Small intestine (tissue), 7 donors: ENCODE measurements at regions not wholly inside any gene's neighbourhood (a gene's known extent, or its start where the extent isn't known, plus 50 kb on each side); places are given as distances from the start of the nearest gene placed in this dataset.

ENCODE experiments used
- DNase-seq, 2 donors: peaks; one replicate each; pipeline versions ENCODE4 v3.0.0 to v3.0.0-alpha.2; 2013
- FAIRE-seq: peaks from 2 replicates; lab custom pipeline; 2012; peaks lifted over from hg19 to GRCh38; lab: Jason Lieb, UNC
- H3K27ac ChIP-seq, 3 donors: one replicate each; pipeline ENCODE4 v1.5.1; 2013; ENCODE audit warnings: low read length in 2 of 3, mild to moderate bottlenecking in 2 of 3, control low read depth in 1 of 3, inconsistent platforms in 1 of 3, low read depth in 1 of 3, moderate library complexity in 1 of 3
- H3K27me3 ChIP-seq, 3 donors: one replicate each; pipeline ENCODE4 v1.6.1; 2013; ENCODE audit warnings: low read length in 3 of 3, inconsistent platforms in 1 of 3; ENCODE audit not compliant: control insufficient read depth in 3 of 3, insufficient read depth in 3 of 3
- H3K36me3 ChIP-seq, 3 donors: one replicate each; pipeline ENCODE4 v1.6.1; 2013; ENCODE audit warnings: low read length in 3 of 3, inconsistent platforms in 1 of 3, low read depth in 1 of 3, mild to moderate bottlenecking in 1 of 3, moderate library complexity in 1 of 3; ENCODE audit not compliant: control insufficient read depth in 3 of 3, insufficient read depth in 2 of 3
- H3K4me1 ChIP-seq, 3 donors: one replicate each; pipeline ENCODE4 v1.6.1; 2013; ENCODE audit warnings: low read length in 2 of 3, inconsistent platforms in 1 of 3, low read depth in 1 of 3, mild to moderate bottlenecking in 1 of 3, moderate library complexity in 1 of 3; ENCODE audit not compliant: control insufficient read depth in 3 of 3, insufficient read depth in 2 of 3
- H3K4me3 ChIP-seq, 3 donors: one replicate each; pipeline ENCODE4 v1.5.1; 2013; ENCODE audit warnings: low read length in 3 of 3, control low read depth in 1 of 3, inconsistent platforms in 1 of 3, low read depth in 1 of 3, mild to moderate bottlenecking in 1 of 3, moderate library complexity in 1 of 3
- H3K9me3 ChIP-seq, 2 donors: one replicate each; pipeline ENCODE4 v1.6.1; 2013; ENCODE audit warnings: low read depth in 1 of 2, low read length in 1 of 2; ENCODE audit not compliant: control insufficient read depth in 2 of 2, insufficient read depth in 1 of 2
- WGBS, 3 donors: extraction: QIAGEN DNeasy Blood & Tissue Kit; methylation state at CpG; one replicate each; pipeline ENCODE4 v1.1.7; 2013; 5-methylcytosine and 5-hydroxymethylcytosine counted together
- donor health status: healthy with polysubstance abuse.
- donor health status: control.
- donor health status: control.
- donor health status: Bipolar disorder and iron deficiency.
- donor health status: healthy.

DNA sequence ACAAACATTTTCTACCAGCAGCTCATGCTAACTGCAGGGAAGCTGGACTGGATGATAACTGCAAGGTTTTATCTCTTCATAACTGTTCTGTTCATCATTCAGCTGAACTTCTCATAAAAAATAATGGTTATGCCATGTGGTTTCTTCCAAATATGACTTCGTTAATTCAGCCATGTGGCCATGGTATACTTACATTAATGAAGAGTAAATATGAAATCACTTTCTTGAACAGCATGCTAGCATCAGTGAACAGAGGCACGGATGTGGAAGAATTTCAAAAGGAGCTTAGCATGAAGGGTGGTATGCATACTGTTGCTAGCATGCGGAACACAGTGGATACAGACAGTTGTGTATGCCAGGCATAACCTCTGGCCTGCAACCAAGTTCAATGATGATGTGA is 1417.0 kb upstream of the CDH8 start:
- no peaks in the 10 kb centered on the region for H3K9me3 ChIP-seq
- no peaks in the 10 kb centered on the region for H3K27me3 ChIP-seq
- DNase-seq (no peak), FAIRE-seq (no peak)
- 75 to 86% (median 78%) methylated on average over 3 of the region's 3 CpGs for WGBS, 3 donors
- H3K36me3 ChIP-seq = no peaks in the 10 kb centered on the region
- no peak overlapping the region for H3K4me3 ChIP-seq
- no peaks in the 10 kb centered on the region for H3K4me1 ChIP-seq
- no peak overlapping the region for H3K27ac ChIP-seq

DNA sequence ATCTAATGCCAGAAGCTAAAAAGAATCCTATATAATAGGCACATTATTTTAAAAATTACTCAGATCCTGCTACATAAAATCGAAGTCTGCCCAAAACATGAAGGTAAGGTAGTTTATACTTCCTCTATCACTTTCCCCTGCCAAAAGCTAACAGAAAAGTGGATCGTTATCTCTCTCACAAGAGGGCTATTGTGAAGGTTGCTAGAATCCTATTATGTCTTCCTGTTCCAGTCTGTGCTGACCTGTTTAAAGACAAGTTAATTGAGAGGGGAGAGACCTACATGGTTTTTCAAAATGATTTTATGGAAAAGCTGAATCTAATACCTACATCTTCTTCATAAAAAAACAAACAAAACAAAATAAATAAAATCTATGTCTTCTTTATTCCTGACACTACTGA is 1410.9 kb upstream of the CDH8 start:
- H3K27ac ChIP-seq = no peak overlapping the region
- no peak overlapping the region for H3K4me3 ChIP-seq
- DNase-seq (no peak), FAIRE-seq (no peak)
- no peaks in the 10 kb centered on the region for H3K27me3 ChIP-seq
- H3K36me3 ChIP-seq = no peaks in the 10 kb centered on the region
- WGBS, 3 donors = 16 to 31% (median 17%) methylated on average over 2 of the region's 2 CpGs
- H3K9me3 ChIP-seq = no peaks in the 10 kb centered on the region
- H3K4me1 ChIP-seq = no peaks in the 10 kb centered on the region

DNA sequence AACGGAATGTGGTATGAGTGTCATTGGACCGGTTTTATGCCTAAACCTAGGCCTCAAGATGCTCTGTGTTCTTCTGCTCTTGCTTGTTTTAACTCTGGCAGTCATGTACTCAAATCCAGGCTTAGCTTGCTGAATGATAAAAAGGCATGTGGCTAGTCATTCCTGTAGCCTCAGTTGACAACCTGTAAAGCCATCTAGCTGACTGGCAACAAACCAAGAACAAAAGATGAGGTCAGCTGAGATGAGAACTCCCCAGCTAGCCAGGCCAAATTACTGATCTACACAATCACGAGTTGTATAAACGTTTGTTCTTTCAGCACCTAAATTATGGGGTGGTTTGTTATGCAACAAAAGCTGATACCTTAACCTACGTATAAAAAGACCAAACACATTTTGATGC is 1406.0 kb upstream of the CDH8 start:
- no peak overlapping the region for H3K27ac ChIP-seq
- DNase-seq (no peak), FAIRE-seq (no peak)
- no peaks in the 10 kb centered on the region for H3K4me1 ChIP-seq
- no peaks in the 10 kb centered on the region for H3K9me3 ChIP-seq
- H3K4me3 ChIP-seq = no peak overlapping the region
- H3K27me3 ChIP-seq = no peaks in the 10 kb centered on the region
- WGBS, 3 donors = 62 to 71% (median 68%) methylated on average over 5 of the region's 5 CpGs
- no peaks in the 10 kb centered on the region for H3K36me3 ChIP-seq

DNA sequence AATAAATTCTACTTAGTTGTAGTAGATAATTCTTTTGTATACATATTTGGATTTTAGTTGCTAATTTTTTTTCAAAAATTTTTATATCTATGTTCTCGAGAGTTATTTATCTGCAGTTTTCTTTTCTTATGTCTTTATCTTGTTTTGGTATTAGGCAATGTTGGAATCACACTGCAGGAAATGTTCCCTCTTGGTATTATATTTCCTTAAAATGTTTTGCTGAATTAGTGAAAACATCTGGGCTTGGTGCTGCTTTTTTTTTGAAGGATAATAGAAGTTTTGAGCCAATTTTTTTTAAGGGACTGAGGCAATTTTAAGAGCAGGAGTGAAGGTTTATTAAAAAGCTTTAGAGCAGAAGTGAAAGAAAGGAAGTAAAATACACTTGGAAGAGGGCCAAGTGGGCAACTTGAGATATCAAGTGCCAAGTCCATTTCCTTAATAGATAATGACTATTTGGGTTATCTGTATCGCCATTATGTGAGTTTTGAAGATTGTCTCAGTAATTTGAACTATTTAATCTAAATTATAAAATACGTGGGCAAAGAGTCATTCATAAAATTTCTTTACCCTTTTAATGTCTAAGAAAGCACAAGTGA is 1390.1 kb upstream of the CDH8 start:
- no peak overlapping the region for H3K4me3 ChIP-seq

DNA sequence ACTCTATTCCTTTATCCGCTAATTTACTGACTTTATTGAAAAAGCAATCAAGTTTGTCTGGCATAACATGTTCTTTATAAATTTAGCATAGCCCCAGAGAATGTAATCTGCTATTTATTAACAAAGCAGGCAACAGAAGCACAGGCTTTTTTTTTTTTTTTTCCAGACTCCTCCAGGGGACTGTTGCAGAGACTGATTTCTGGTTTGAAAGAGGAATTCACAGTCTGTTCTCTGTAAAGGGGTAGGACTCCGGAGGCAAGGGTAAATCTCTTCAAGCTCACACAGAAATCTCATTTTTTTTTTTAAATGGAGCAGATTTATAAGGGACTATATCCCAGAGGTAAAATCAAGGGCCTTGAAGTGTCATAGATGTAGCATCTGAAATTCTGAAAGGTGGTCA is 1386.5 kb upstream of the CDH8 start:
- Histone ChIP-seq H3K9me3 (no peaks in the 10 kb centered on the region), H3K4me3 (no peak overlapping the region), H3K4me1 (no peaks in the 10 kb centered on the region), H3K27me3 (no peaks in the 10 kb centered on the region), H3K36me3 (no peaks in the 10 kb centered on the region), H3K27ac (no peak overlapping the region)
- 77 to 93% (median 83%) methylated on average over 2 of the region's 2 CpGs for WGBS, 3 donors
- FAIRE-seq (no peak), DNase-seq (no peak)

More for the DNA sequence above, 1390.1 kb upstream of the CDH8 start:
- Histone ChIP-seq H3K4me1 (no peaks in the 10 kb centered on the region), H3K9me3 (no peaks in the 10 kb centered on the region), H3K27ac (no peak overlapping the region), H3K27me3 (no peaks in the 10 kb centered on the region), H3K36me3 (no peaks in the 10 kb centered on the region)
- FAIRE-seq (no peak), DNase-seq (peak in 1 of 2 donors; percentile 70)
- 9 to 43% (median 17%) methylated on average over 3 of the region's 3 CpGs for WGBS, 3 donors

DNA sequence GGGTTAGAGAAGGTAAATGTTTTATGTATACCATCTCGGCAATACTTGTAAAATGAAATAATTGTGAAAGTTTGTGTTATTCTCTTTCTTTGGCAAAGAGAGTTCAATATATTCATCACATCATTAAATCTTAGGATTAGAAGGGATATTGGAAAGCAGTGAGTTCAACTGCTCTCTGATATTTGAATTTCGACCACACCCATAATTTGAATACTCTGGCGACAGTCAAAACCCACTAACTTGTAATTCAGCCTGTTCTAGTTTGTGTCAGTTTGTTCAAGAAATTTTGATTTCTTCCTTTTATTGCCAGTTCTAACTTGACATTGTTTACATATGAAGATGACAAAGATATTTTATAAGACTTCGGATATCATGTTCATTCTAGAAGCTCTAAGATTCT is 1380.5 kb upstream of the CDH8 start:
- Histone ChIP-seq H3K9me3 (no peaks in the 10 kb centered on the region), H3K27ac (no peak overlapping the region), H3K27me3 (no peaks in the 10 kb centered on the region), H3K4me3 (no peak overlapping the region), H3K36me3 (no peaks in the 10 kb centered on the region), H3K4me1 (no peaks in the 10 kb centered on the region)
- FAIRE-seq (no peak), DNase-seq (no peak)
- 75 to 80% (median 78%) methylated on average over 4 of the region's 4 CpGs for WGBS, 3 donors

DNA sequence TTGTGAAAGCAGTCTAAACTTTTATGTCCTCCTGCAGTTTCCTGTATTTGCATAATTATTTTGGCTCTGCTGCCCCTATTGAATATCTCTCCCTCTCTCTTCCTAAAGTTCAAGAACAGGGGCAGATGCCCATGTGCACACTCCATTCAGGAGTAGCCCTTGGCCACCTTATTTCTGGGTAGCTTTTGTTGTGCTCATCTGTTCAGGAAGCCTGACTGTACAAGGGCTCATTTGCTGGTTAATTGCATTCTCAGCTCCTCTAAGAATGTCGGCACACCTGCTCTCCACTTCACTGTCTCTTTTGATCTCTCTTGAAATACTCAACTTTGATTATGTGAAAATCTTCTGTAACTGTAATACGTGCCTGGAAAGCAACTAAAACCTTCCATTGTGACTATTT is 1378.8 kb upstream of the CDH8 start:
- 41 to 65% (median 61%) methylated on average over 2 of the region's 2 CpGs for WGBS, 3 donors
- DNase-seq (no peak), FAIRE-seq (no peak)
- Histone ChIP-seq H3K9me3 (no peaks in the 10 kb centered on the region), H3K4me3 (no peak overlapping the region), H3K36me3 (no peaks in the 10 kb centered on the region), H3K4me1 (no peaks in the 10 kb centered on the region), H3K27me3 (no peaks in the 10 kb centered on the region), H3K27ac (no peak overlapping the region)

DNA sequence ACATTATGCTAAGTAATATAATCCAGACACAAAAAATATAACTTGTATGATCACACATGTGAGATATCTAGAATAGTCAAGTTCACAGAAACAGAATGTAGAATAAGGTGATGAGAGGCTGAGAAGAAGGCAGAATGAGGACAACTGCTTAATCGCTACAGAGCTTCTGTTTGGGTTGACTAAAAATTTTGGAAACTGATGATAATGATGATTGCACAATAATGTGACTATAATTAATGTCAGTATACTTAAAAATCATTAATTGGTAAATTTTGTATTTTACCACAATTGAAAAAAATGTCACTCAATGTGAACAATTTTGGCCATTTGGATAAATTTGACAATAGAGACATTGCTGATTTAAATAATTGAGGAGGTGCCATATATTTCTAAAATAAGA is 1374.4 kb upstream of the CDH8 start:
- H3K27ac ChIP-seq = no peak overlapping the region
- DNase-seq = no peak
- FAIRE-seq = no peak
- no peaks in the 10 kb centered on the region for H3K27me3 ChIP-seq
- H3K4me1 ChIP-seq = no peaks in the 10 kb centered on the region
- H3K36me3 ChIP-seq = no peaks in the 10 kb centered on the region
- no peaks in the 10 kb centered on the region for H3K9me3 ChIP-seq
- 90 to 100% (median 95%) methylated on average over 1 of the region's 1 CpG for WGBS, 3 donors
- no peak overlapping the region for H3K4me3 ChIP-seq

DNA sequence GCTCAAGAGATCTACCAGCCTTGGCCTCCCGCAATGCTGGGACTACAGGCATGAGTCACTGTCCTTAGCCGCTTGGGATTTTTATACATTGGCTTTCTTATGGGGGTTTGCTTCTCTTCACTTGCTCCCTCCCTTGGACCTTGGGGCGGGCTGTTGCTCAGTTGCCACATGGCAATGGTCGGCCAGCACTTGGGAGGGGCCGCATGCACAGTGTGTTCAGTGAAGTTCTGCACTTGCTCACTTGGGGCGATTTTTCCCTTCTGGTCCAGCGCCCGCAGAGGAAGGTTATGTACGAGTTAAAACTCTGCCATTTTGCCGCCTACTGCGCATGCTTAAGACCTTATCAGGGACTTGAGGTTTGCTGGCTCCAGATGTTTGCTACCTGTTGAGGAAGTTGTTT is 1367.6 kb upstream of the CDH8 start:
- H3K27ac ChIP-seq = no peak overlapping the region
- DNase-seq (no peak), FAIRE-seq (no peak)
- no peak overlapping the region for H3K4me3 ChIP-seq
- H3K36me3 ChIP-seq = no peaks in the 10 kb centered on the region
- WGBS, 3 donors = 96% methylated on average over 11 of the region's 11 CpGs
- no peaks in the 10 kb centered on the region for H3K4me1 ChIP-seq
- no peaks in the 10 kb centered on the region for H3K9me3 ChIP-seq
- no peaks in the 10 kb centered on the region for H3K27me3 ChIP-seq
